WERI-Rb-1 (cell line): ENCODE measurements at regions not wholly inside any gene's neighbourhood (a gene's known extent, or its start where the extent isn't known, plus 50 kb on each side); places are given as distances from the start of the nearest gene placed in this dataset.

Source experiments
- DNase-seq: peaks from one replicate; pipeline ENCODE4 v3.0.0-alpha.2; 2020
- H3K27ac ChIP-seq: fragments of 250-450 bp; sonication (Bioruptor Pico); 2 replicates; pipeline ENCODE4 v1.5.1; 2020; ENCODE audit warnings: mild to moderate bottlenecking, moderate library complexity
- H3K27me3 ChIP-seq: fragments of 250-450 bp; sonication (Bioruptor Pico); 2 replicates; pipeline ENCODE4 v1.5.1; 2021; ENCODE audit warnings: mild to moderate bottlenecking, low read depth, moderate library complexity; ENCODE audit not compliant: insufficient read depth, severe bottlenecking
- H3K36me3 ChIP-seq: fragments of 250-450 bp; sonication (Bioruptor Pico); 2 replicates; pipeline ENCODE4 v1.5.1; 2020; ENCODE audit warnings: mild to moderate bottlenecking, moderate library complexity
- H3K4me3 ChIP-seq: 2 replicates; pipeline ENCODE4 v1.5.1; 2011; ENCODE audit warnings: low read depth, mild to moderate bottlenecking, control low read depth, low read length
- H3K9me3 ChIP-seq: fragments of 250-450 bp; sonication (Bioruptor Pico); 2 replicates; pipeline ENCODE4 v1.5.1; 2021; ENCODE audit warnings: mild to moderate bottlenecking, moderate library complexity; ENCODE audit not compliant: severe bottlenecking
- TF ChIP-seq, protein P1 (sequence below): IDR thresholded peaks from 2 replicates; pipeline ENCODE4 v1.5.1; 2011; ENCODE audit warnings: low read depth, mild to moderate bottlenecking, control low read depth, inconsistent platforms, low read length

DNA sequence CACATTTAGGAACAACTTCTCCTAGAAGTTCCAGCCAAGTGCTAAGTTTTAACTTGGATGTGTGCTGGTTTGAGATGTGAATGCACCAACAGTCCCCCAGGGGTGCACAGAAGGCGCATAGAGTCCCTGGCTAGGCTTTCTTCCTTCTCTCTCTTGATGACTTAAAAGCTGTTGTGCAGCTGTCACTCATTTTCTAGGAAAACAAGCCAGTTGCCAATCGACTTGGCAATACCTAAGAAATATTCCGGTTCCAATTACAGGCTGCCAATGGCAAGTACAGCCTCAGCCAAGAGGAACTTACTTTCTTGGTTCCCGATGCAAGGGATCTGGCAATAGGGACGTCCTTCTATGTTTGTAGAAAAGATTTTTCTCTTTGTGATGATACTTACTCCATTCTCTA is 266.6 kb upstream of the EEF2KMT start:
- no peak overlapping the region for H3K27ac ChIP-seq
- no peaks in the 10 kb centered on the region for H3K9me3 ChIP-seq
- H3K36me3 ChIP-seq = no peaks in the 10 kb centered on the region
- no peak for DNase-seq
- TF ChIP-seq, protein P1, sequence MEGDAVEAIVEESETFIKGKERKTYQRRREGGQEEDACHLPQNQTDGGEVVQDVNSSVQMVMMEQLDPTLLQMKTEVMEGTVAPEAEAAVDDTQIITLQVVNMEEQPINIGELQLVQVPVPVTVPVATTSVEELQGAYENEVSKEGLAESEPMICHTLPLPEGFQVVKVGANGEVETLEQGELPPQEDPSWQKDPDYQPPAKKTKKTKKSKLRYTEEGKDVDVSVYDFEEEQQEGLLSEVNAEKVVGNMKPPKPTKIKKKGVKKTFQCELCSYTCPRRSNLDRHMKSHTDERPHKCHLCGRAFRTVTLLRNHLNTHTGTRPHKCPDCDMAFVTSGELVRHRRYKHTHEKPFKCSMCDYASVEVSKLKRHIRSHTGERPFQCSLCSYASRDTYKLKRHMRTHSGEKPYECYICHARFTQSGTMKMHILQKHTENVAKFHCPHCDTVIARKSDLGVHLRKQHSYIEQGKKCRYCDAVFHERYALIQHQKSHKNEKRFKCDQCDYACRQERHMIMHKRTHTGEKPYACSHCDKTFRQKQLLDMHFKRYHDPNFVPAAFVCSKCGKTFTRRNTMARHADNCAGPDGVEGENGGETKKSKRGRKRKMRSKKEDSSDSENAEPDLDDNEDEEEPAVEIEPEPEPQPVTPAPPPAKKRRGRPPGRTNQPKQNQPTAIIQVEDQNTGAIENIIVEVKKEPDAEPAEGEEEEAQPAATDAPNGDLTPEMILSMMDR = no peak
- H3K4me3 ChIP-seq = no peak overlapping the region
- no peaks in the 10 kb centered on the region for H3K27me3 ChIP-seq

DNA sequence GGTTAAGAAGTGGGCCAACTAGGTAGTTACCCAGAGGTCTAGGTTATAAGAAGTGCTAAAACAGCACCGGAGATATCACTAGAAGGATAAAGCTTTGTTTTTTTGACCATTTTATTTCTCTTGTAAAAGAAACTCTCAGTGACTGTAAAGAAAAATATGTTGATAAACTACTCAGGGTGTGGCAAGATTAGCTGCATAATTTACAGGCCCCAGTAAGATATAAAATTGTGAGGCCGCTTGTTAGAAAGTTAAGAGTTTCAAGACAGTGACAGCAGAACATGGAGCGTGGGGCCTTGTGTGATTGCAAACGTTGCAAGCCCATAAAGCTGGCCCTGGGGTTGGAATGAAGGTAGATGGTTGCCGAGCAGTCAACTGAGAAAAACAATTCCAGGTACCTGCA is 263.7 kb upstream of the EEF2KMT start:
- Histone ChIP-seq H3K27me3 (no peaks in the 10 kb centered on the region), H3K36me3 (no peaks in the 10 kb centered on the region), H3K9me3 (no peaks in the 10 kb centered on the region), H3K27ac (no peak overlapping the region), H3K4me3 (no peak overlapping the region)
- no peak for DNase-seq
- TF ChIP-seq, protein P1 = no peak

DNA sequence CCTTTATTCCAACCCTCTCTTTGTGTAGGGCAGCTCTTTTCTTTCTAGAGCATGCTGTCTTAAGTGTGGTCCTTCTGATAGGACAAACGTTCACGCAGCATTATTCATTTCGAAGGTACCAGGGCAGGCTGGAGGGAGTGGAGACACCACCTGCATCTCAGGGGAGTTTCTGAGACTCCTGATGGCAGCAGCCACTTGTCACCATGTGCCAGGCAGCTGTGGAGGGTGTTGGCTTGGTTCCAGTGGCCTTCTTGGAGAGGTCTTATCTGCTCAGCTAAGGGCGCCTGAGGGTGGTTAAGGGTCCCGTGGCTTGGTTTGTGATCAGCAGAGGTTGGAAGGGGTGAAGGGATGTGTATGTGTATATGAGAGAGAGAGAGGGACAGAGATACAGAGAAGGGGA is 257.1 kb upstream of the EEF2KMT start:
- no peaks in the 10 kb centered on the region for H3K36me3 ChIP-seq
- H3K9me3 ChIP-seq = no peaks in the 10 kb centered on the region
- H3K27ac ChIP-seq = peak overlapping the region; percentile 95
- TF ChIP-seq, protein P1 = no peak
- DNase-seq = peak; percentile 79
- H3K4me3 ChIP-seq = peak overlapping the region; percentile 15; the same call in 1 of the 2 replicates
- no peaks in the 10 kb centered on the region for H3K27me3 ChIP-seq

DNA sequence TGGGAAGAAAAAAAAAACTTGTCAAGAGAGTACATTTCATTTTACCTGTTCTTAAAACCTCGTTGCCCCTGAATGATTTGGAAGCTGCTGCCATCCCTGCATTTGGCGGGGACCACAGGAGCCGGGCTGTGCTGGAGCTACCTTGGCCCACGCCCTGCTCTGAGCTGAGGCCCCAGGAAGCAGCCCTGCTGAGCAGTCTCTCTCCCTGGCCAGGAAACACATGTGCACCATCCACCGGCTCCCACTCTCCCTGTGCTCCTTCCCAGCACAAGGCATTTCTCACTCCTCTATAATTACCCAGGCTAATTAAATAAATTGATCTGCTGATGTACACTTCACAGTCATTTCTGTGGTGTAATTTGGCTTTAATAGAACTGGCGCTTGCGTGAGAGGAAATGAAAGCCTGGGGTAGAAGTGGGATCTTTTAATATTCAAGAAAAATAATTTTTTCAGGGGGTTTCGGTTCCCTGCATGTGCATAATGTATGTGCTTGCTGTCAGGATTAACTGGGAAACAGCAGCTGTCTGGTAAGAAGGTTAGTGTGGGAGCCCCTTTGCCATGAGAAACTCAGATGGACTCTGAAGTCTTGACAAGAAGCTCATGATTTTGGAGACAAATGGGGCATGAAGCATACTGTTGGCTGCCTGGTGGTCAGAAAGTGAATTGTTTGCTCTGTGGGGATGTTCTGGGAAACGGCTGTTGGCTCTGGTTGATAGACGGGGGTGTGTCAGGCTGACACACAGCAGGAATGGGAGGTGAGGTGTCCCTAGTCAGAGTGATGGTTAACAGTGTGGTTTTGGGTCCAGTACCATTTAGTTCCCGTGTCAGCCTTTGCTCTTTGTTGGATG is 252.3 kb upstream of the EEF2KMT start:
- TF ChIP-seq, protein P1 = peak; percentile 40; the same call in 1 of the 2 replicates
- Histone ChIP-seq H3K27me3 (no peaks in the 10 kb centered on the region), H3K9me3 (no peaks in the 10 kb centered on the region), H3K4me3 (peak overlapping the region; percentile 27), H3K36me3 (no peaks in the 10 kb centered on the region), H3K27ac (peak overlapping the region; percentile 86)
- DNase-seq = peak; percentile 70

DNA sequence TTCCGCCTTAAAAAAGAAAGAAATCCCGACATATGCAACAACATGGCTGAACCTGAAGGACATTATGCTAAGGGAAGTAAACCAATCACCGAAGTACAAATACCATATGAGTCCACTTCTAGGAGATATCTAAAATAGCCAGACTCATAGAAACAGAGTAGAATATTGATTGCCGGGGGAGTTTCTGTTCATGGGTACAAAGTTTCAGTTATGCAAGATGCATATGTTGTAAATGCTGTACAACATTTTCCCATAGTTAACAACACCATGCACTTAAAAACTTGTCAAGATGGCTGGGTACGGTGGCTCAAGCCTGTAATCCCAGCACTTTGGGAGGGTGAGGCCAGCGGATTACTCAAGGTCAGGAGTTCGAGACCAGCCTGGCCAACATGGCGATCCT is 251.5 kb upstream of the EEF2KMT start:
- H3K27ac ChIP-seq = peak overlapping the region; percentile 86
- H3K4me3 ChIP-seq = no peak overlapping the region

More for the DNA sequence above, 251.5 kb upstream of the EEF2KMT start:
- Histone ChIP-seq H3K9me3 (no peaks in the 10 kb centered on the region), H3K27me3 (no peaks in the 10 kb centered on the region), H3K36me3 (no peaks in the 10 kb centered on the region)
- no peak for DNase-seq
- TF ChIP-seq, protein P1 = no peak
